GM21723 (cell line): ENCODE measurements at regions not wholly inside any gene's neighbourhood (a gene's known extent, or its start where the extent isn't known, plus 50 kb on each side); places are given as distances from the start of the nearest gene placed in this dataset.
"Not testable (repeated sequence)": the region's sequence is repeated elsewhere in the genome, so short reads cannot be mapped to it uniquely, and the experiment has no call there.

ENCODE experiments used
- ATAC-seq: cut with Tn5 transposase; IDR thresholded peaks from one replicate; pipeline ENCODE4 v1.9.1; 2021; ENCODE audit warnings: mild to moderate bottlenecking, moderate library complexity; ENCODE audit not compliant: unreplicated experiment

DNA sequence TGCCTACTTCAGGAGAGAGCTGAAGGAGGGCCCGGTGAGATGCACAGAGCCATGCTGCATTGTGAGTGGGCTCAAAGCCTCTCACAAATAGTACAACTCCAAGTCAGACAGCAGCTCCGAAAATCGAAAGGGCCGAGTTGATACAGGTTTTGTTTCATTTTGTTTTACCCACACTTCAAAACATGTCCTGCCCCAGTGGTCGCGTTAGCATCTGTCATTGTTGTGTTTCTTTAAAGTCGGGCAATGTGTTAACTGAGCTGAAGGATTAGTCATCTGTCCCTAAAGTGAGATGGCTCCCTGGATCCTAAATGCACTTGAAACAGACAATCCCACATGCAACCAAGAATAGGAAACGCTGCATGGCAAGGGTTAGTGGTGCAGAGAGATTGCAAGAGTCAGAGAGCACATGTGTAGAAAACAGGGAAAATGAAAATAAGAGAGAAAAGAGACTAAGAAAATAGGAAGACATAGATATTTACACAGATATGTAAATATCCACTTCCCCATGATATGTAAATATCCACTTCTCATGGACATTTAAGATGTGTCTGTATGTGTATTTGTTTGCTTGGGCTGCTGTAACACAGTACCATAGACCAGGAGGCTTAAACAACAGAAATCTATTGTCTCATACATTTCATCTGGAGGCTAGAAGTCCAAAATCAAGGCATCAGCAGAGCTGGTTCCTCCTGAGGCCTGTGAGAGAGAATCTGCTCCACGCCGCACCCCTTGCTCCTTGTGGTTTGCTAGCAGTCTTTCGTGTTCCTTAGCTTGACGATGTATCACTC, 131.4 kb upstream of the RAB4A start:
- peak; percentile 61 for ATAC-seq

DNA sequence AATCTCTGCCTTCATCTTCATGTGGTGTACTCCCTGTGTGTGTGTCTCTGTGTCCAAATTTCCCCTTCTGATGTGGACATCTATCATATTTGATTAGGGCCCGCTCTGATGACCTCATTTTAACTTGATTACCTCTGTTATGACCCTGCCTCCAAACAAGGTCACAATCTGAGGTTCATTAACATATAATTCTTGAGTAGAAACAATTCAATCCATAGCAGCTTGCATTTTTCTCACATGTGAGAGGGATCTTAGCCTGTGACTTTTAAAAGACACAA, 130.9 kb upstream of the RAB4A start:
- ATAC-seq = no peak

DNA sequence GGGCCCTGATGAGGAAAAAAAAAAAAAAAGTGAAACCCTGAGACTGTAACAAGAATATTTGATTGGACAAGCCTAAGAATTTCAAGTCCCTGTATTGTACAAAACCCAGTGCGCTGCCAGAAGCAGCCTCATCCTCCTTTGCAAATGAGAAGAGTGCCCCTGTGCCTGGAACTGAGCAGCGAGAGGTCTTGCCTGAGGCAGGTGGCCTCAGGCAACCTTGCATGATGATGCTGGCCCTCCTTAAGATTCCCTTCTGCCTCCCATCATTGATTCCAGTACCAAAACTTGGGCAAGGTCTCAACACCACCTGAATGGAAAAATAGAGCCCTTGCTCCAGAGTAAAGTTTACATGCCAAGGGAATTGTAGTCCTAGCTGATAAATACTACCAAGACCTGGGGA, 129.6 kb upstream of the RAB4A start:
- no peak for ATAC-seq

DNA sequence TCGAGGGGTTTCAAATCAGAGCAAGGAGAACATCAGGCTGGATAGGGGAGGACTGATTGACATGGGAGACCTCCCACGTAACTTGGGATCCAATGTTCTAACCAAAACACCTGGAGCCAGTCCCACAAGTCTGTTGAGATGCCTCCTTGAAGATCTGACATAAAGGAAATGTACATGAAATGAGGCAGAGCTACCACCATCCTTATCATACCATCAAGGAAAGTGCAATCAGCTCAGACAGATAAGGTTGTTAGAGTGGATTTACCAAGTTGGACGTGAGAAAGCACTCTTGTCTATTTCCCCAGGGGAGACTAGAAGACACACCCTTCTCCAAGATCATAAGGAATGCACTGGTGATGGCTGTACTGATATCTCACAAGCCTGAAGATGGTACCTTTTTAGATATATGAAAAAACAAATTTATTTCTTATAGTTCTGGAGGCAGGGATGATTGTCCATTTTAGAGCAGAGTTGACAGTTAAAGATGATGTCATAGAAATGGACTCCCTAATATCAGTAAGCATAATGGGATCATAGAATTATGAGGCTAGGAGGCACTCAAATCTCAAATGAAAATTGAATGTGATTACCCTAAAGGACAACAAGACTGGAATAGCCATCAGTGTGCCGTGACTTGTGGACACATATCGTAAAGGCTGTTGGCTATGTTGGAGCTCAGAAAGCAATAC, 129.1 kb upstream of the RAB4A start:
- ATAC-seq = no peak

DNA sequence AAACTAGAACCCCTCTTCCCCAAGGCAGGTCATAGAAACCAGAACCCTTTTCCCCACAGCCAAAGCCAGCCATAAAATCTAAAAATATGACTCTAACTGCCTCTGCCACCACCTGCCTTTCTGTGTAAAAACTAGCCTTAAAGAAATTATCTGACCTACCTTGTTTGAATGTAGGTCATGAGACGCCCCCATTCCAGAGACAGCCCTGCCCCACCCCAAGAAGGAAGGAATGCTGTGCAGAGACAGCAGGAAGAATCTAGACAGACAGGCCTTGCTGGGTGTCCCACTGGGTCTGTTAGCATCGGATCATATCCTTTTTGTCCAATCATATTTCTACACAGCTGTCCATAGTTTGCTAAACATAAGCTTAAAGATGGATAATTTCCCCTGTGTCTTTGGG, 128.4 kb upstream of the RAB4A start:
- no peak for ATAC-seq

DNA sequence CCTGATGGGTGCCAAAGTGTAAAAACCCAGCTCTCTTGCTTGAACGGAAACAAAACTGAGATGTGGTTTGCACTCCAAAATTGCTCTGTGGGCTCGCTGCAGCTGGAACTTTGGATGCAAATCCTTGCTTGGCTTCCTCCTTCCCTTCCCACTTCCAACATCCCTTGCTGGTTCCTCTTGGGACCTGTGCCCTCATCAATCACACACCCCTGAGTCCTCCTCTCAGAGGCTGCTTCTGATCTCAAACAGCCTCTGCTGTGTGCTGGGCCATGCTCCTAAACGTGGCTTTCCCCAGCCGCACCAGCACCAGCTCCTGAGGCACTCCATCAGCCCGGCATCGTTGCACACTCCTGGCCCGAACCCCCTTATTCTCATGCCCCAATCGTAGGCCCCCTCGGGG, 124.3 kb upstream of the RAB4A start:
- ATAC-seq = no peak

DNA sequence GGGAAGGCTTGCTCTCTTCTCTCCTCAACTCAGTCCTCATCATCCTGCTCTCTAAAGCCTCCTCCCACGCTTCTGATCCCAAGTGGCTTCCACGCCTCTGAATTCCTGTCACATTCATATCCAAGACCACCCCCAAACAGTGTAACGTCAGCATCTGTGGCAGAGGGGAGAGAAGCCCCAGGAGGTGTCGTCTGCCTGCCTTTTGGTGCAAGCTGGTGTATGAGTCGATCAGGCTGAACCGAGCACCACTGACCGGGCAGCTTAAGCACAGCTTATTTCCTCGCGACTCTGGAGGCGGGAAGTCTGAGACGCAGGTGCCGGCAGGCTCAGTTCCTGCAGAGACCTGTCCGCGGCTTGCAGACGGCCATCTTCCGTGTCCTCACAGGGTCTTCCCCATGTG, 123.8 kb upstream of the RAB4A start:
- no peak for ATAC-seq

DNA sequence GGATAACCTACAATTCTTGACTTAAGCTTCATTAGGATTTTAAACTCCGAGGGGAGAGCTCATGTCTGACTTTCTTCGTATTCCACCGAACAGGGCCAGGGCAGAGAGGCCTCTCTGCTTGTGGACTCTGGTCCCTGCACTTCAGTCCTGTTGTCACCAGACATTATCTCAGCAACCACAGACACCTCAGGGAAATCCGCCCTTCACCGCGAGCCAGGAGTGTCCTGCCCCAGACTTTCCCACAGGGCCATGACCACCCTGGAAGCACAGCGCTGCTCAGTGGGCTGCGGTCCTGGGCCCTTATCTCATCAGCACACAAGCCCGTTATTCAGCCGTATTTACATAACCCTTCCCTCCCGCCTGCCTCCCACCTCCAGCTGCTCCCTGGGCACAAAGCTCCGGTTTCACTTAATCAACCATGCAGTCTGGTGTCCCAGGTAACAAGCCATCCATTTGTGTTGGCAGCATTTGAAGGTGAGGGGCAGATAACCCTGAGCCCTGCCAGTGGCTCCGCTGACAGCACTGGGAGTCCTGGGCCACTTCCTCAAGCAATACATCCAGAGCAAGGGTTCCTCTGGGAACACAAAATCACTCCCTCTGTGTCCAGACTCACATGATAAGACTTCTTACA, 122.8 kb upstream of the RAB4A start:
- ATAC-seq = no peak

DNA sequence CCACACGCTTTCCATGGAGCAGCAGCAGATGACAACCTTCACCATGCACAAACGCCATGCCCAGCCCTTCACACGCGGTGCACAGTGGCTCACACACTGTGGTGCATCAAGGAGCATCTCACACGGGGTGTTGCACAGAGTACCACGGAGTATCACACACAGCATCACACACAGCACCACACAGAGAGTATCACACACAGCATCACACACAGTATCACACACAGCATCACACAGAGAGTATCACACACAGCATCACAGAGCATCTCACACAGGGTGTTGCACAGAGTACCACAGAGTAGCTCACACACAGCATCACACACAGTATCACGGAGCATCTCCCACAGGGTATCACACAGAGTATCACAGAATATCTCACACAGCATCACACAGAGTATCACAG, 122.2 kb upstream of the RAB4A start:
- ATAC-seq = no peak

DNA sequence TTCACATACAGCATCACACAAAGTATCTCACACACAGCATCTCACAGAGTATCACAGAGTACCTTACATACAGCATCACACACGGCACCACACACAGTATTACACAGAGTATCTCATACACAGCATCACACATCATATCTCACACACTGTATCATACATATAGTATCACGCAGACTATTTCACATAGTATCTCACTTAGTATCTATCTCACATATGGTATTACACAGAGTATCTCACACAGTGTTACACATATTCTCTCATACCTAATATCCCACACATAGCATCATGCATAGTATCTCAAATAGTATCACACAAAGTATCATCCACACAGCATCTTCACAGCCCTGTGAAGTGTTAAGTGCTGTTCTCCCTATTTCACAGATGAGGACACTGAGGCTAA, 121.5 kb upstream of the RAB4A start:
- ATAC-seq = no peak

DNA sequence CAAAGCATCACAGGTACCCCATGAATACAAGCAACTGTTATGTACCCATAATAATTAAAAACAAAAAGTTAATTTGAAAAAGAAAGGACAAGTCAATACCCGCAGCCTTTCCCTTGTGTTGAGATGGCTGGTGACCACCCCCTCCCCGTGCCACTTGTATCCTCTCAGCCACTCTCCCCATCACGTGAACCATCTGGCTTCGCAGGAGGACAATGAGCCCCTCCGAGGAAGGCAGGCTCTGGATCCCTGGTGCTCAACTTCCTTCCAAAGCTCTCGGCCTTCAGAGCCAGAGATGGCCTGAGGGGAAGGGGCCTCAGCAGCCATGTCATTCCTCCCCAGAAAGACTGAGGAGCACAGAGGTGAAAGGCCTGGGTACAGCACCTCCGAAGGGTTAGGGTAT, 120.4 kb upstream of the RAB4A start:
- ATAC-seq = no peak

DNA sequence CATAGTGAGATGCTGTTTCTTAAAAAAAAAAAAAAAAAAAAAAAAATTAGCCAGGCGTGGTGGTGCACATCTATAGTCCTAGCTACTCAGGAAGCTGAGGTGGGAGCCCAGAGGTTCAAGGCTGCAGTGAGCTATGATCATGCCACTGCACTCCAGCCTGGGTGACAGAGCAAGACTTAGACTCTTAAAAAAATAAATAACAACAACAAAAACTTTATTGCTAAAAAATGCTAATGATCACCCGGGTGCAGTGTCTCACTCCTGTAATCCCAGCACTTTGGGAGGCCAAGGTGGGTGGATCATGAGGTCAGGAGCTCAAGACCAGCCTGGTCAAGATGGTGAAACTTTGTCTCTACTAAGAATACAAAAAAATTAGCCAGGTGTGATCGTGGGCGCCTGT, 119.5 kb upstream of the RAB4A start:
- ATAC-seq = not testable (repeated sequence)

DNA sequence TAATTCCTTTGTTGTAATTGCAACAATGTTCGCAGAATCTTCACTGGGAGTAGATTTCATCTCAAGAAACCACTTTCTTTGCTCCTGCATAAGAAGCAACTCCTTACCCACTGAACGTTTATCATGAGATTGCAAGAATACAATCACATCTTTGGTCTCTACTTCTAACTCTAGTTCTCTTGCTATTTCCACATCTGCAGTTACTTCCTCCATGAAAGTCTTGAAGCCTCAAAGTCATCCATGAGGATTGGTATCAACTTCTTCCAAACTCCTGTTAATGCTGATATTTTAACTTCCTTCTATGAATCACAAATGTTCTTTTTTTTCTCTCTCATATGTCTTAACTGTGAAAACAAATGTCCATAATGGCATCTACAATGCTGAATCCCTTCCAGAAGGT, 118.6 kb upstream of the RAB4A start:
- ATAC-seq = no peak

DNA sequence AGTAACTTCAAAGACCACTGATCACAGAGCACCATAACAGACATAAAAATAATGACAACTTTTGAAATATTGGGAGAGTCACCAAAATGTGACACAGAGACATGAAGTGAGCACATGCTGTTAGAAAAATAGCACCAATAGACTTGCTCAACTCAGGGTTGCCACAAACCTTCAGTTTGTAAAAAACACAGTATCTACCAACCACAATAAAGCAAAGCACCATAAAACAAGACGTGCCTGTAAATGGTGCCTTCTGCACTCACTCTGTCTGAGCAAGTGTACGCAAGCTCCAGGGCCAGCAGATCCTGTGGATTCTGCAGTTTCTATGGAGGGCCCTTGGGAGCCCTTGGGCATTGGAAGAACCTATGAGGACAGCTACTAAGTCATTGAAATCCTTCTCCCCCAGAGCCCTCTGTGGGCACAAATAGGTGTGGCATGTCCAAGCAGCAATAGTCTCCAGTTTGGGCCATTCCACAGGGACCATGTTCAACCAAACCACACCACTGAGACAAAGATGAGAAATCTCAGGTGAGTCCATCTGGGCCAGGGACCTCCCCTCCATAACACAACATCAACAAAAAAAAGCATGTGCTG, 116.9 kb upstream of the RAB4A start:
- no peak for ATAC-seq

DNA sequence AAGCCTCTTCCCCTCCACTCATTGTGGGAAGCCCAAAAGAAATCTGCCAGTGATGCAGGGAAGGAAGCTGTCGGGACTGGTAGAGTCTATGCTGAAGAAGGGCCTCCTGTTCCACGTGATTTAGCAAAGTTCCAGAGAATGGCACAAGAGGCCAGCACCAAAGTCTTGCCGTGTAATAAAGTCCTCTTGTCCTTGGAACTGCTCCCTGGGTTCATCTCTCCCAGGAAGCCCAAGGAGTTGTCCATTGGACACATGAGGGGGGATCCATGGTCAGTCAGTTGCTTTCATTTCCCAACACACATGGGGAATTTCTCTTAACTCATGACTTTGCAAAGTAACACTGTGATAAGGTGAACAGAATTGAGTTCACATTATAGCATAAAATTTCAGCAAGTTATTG, 116.1 kb upstream of the RAB4A start:
- no peak for ATAC-seq

DNA sequence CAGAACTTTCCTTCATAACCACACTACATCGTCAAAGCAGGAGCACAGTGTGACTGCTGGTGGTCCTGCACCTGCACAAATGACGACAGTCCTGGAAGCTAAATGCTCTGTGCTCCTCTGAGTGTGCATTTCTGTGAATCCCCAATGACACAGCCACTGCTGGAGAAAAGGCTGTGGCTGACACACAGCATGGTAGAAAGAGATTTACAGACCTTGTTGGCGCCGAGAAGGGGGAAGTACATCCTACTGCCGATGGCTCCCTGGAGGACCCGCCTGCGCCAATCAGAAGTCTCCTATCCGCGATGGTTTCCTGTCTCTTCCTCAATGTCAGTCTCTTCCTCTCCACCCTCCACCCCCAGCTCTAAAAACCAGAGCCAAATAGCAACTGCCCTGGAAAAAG, 115.4 kb upstream of the RAB4A start:
- ATAC-seq = no peak

DNA sequence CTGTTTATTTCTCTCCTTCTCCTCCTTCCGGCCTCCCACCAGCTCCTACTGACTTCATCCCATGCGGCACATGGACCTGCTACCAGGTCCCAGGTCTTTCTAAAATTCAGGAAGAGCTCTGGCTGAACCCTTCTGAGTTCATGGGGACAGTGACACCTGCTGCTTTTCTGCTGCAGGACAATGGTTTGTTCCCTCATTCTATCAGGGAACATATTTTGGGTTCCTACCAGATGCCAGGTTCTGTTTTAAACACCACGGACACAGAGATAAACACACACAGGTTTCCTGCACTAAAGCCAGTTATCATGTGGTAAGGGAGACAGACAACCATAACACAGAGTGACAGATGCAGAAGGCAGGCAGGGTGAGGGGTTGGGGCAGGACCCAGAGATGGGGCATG, 114.0 kb upstream of the RAB4A start:
- no peak for ATAC-seq

DNA sequence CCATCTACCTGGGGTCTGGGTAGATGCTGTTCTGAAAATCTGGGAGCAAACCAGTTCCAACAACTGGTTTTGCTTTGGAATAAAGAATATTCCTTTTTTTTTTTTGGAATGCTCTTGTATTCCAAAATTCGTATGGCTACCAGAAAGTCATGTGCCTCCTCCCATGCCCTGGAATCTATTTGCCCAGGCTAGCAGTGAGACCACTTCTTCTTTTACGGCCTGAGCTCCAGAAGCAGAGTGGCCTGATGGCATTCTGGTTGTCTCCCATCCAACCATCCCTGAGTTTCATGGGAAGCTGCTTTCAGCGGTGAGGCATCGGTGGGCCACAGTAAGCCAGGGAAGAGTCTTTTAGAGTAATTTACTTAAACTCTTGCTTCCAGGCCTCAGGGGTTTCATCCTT, 113.4 kb upstream of the RAB4A start:
- no peak for ATAC-seq

DNA sequence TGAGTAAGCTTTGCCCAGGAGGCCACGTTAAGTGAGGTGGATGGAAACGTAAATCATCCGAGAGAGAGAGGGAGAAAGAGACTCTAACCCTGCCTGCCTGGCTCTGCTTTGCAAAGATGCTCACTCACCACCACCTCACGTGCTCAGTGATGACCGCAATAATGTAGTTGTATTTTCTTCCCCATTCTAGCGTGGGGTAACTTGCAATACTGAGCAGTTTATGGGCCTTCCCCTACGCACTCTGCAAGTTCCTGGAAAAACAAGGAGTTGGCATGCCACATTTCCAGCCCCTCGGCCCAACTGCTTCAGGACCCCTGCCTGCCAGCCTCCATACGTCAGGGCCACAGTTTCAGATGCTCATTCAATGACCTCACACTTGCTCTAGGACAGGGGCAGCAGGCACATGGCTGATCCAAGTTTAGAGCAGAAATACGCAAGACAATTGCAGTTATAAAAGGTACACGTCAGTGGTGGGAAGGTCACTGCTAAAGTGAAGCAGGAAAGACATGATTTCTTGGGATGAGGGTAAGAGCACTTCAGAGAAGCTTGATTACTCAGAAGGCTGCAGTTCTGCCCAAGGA, 112.5 kb upstream of the RAB4A start:
- ATAC-seq = no peak

DNA sequence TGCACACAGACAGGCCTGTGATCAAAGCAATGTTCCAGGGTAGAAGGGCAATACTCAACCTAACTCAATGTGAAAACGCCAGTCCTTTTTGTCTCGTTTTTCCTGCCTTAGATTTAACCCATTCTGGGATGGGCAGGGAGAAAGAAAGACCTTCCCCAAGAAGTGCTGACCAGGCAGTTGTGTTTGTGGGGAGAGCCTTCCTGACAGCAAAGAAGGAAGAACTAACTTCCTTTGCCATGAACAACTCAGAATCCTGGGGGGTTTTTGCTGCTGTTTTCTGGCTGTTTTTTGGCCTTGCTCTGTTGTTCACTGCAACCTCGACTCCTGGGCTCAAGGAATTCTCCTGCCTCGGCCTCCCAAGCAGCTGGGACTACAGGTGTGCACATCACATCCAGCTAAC, 112.0 kb upstream of the RAB4A start:
- no peak for ATAC-seq

DNA sequence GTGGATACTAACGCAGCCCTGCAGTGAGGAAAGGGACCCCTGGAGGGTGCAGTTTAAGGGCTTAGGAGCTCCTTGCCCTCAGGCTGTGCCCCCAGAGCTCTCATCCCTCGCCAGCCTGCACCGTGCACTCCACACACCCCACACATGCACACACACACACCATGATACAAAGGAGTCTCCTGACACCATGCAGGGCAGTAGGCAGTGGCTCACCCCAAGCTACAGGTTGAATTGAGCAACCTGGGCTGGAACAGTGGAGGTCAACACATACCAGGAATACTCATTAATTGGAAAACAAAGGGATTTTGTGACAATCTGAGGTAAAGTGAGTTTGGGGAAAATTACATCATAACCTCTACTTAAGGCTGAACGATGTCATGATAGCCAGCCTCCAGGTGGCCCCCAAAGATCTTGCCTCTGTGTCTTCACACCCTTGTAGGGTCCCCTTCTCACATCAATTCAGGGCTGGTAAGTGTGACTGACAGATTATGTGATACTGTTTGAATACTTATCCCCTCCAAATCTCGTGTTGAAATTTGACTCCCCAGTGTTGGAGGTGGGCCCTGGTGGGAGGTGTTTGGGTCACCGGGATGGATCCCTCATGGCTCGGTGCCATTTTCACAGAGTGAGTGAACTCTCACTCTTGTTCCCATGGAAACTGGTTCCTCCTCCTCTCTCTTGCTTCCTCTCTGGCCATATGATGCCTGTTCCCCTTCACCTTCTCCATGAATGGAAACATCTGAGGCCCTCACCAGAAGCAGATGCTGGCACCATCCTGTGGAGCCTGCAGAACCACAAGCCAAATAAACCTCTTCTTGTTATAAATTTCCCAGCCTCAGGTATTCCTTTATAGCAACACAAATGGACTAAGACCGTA, 111.0 kb upstream of the RAB4A start:
- no peak for ATAC-seq
